GM18951 (cell line): ENCODE measurements at regions not wholly inside any gene's neighbourhood (a gene's known extent, or its start where the extent isn't known, plus 50 kb on each side); places are given as distances from the start of the nearest gene placed in this dataset.

ENCODE experiments used
- POLR2A ChIP-seq: IDR thresholded peaks from 4 replicates; pipeline ENCODE4 v1.6.1; 2011; ENCODE audit warnings: mild to moderate bottlenecking; ENCODE audit not compliant: insufficient read length, insufficient read depth; ENCODE audit errors: extremely low read depth
- in situ Hi-C: fragments of 300-500 bp; cut with MboI; formaldehyde crosslinking; loops from one replicate; pipeline ENCODE4 v1.12.0; 2022; ENCODE audit warnings: low sequenced_read_pairs, mixed read lengths, inconsistent platforms; ENCODE audit not compliant: unreplicated experiment

- in situ Hi-C loops = no loop called here
- TF ChIP-seq POLR2A = no peak
These were observed 130.3 kb upstream of the NUDT7 start for GRCh38 chr16:77592021-77592420.

DNA sequence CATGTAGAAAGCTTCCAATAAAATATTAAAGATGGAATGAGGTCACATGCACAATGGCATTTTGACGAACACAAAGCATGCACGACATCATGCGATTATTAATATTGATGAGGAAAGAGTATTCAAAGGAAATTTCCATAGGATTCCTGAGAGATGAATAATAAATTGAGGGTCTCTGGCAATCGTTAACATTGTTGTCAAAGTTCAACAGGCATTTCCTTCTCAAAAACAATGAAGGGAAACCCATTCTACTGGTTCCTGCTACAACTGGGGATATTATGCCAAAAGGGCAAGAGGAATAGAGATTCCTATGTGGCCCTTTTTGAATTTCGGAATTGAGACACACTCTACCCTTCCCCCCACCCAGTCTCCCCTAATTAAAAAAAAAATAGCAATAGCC lies 128.3 kb upstream of the NUDT7 start:
- in situ Hi-C loops = no loop called here
- no peak for TF ChIP-seq POLR2A

DNA sequence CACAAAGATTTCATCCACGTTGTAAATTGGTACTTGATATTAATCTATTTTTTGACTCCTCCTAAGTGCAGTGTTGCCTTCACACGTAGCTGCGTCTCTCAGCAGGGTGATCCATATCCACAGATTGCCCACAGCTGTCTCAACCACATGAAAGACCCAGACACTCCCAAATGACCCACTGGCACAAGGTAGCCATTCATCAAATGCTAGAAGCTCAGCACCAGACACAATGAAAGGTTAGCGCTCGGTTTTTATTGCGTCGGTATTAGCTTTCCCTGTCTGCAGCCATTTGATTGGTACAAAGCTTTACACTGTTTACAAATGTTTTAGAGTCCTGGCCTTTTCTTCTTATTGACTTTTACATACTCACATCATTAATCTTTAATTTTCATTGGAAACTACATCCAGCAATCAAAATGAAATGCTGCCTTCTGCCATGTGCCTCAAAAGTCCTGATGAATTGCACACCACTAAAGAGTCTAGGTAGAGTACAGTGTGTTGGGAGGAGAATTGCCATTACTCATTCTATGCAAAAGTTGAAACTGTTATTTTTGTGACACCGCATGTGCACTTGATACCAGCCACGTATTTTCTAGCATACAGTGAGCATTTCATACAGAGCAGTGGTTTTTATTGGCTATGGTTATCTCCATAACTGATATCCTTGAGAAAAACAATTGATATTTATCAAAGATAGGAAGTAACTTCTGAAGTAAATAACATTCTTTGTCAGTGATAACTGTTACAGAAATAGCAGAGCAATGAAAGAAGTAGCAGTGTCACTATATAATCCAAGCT lies 127.3 kb upstream of the NUDT7 start:
- no peak for TF ChIP-seq POLR2A
- in situ Hi-C loops = no loop called here

DNA sequence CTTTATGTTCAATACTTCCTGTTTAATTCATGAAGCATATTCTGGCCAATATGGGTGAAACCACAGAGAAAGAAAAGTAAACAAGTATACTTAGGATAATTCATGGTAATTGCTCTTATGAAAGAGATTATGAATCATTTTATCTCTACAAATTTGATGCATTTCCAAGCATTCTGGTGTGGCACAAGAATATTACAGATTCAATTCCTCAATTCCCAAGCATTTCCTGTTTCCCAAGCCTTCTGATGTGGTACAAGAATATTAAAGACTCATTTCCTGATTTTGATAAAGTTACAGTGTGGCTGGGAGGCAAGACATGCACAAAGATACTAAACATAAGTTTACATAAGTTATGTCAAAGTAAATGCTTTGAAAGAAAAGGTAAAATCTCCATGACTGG lies 126.1 kb upstream of the NUDT7 start:
- in situ Hi-C loops = no loop called here
- no peak for TF ChIP-seq POLR2A

DNA sequence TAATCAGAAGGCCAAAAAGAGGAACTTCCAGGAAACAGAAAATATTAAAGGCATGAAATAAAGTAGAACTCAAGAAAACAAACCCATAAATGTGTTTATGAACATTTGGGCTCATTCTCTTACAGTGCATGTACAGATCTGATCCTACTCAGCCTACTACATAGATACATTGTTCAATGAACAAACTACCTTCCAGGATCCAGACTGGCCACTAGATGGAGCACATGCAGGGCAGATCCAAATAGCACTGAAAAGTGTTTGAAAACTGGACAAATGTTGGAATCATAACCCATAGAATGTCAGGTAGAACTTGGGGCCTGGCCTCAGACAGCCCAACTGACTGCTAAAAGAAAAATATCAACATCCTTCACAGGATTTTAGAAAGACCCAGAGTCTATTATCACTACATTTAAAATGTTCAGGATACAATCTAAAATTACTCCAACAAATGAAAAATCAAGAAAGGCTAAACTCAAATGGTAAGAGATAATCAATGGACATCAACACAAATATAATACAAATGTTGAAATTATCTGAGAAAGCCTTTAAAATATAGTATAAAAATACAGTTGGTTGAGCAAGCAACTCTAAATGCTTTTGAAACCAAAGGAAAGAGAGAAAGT lies 122.4 kb upstream of the NUDT7 start:
- TF ChIP-seq POLR2A = no peak
- in situ Hi-C loops = no loop called here

GRCh38 chr16:77600555-77600954 lies 121.8 kb upstream of the NUDT7 start:
- in situ Hi-C loops = no loop called here
- TF ChIP-seq POLR2A = no peak

GRCh38 chr16:77603656-77604055 lies 118.7 kb upstream of the NUDT7 start:
- no peak for TF ChIP-seq POLR2A
- in situ Hi-C loops = no loop called here

GRCh38 chr16:77610496-77610895 lies 111.8 kb upstream of the NUDT7 start:
- TF ChIP-seq POLR2A = no peak
- in situ Hi-C loops = no loop called here

- TF ChIP-seq POLR2A = no peak
- in situ Hi-C loops = no loop called here
These were observed 110.9 kb upstream of the NUDT7 start for GRCh38 chr16:77611386-77611785.

- in situ Hi-C loops = no loop called here
- TF ChIP-seq POLR2A = no peak
These were observed 109.7 kb upstream of the NUDT7 start for GRCh38 chr16:77612596-77612995.

GRCh38 chr16:77613095-77613494 lies 109.2 kb upstream of the NUDT7 start:
- TF ChIP-seq POLR2A = no peak
- in situ Hi-C loops = no loop called here

DNA sequence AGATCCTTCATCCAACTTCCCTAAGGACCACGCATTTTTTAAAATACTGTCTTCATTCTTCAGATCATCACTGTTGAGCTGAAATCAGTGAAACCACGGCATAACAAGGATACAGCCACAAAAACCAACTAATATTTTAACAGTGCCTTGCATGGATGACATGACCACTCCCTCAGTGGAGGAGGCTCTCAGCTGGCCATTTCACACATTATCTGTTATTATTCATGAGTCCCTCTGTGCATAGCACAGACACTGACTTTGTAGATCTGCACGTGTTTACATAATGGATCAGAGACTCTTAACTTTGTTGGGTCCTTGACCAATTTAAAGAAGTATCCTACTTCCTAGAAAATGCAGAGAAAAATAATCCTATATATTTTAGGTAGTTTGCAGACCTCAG lies 104.8 kb upstream of the NUDT7 start:
- in situ Hi-C loops = no loop called here

GRCh38 chr16:77617996-77618395 lies 104.3 kb upstream of the NUDT7 start:
- no peak for TF ChIP-seq POLR2A
- in situ Hi-C loops = no loop called here

More for the DNA sequence above, 104.8 kb upstream of the NUDT7 start:
- TF ChIP-seq POLR2A = no peak

DNA sequence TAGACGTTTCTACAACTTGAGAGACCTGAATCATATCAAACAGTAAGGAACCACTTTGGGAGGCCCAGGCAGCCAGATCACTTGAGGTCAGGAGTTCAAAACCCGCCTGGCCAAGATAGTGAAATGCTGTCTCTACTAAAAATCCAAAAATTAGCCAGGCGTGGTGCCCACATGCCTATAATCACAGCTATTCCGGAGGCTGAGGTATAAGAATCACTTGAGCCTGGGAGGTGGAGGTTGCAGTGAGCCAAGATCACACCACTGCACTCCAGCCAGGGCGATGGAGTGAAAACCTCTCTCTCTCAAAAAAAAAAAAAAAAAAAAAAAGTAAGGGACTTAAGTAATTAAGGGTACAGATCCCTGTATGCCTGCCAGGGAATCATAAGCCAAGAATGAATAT lies 103.4 kb upstream of the NUDT7 start:
- TF ChIP-seq POLR2A = no peak
- in situ Hi-C loops = no loop called here

- in situ Hi-C loops = no loop called here
- no peak for TF ChIP-seq POLR2A
These were observed 98.2 kb upstream of the NUDT7 start for GRCh38 chr16:77624085-77624484.

DNA sequence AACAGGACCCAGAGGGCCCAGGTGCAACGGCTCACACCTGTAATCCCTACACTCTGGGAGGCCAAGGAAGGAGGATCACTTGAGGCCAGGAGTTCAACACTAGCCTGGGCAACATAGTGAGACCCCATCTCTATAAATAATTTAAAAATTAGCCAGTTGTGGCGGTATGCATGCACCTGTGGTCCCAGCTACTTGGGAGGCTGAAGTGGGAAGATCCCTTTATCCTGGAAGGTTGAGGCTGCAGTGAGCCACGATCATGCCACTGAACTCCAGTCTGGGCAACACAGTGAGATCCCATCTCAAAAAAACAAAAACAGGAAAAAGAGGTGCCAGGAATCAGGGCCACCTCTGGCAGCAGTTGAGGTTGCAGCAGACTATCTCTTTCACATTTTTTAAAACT lies 85.7 kb upstream of the NUDT7 start:
- TF ChIP-seq POLR2A = no peak
- in situ Hi-C loops = no loop called here
